ENCODE measurements at regions not wholly inside any gene's neighbourhood (a gene's known extent, or its start where the extent isn't known, plus 50 kb on each side); places are given as distances from the start of the nearest gene placed in this dataset.

GRCh38 chr10:123316776-123317175 lies 162.6 kb downstream of the BUB3 start:
- Histone ChIP-seq H3K27ac (ENCODE audit: low read depth, low read length) (no peak overlapping the region), H3K27me3 (ENCODE audit: insufficient read depth, low read length) (no peaks in the 10 kb centered on the region), H3K9me3 (ENCODE audit: insufficient read depth, low read depth, low read length) (no peaks in the 10 kb centered on the region), H3K4me3 (ENCODE audit: low read length) (no peak overlapping the region), H3K36me3 (ENCODE audit: insufficient read depth, low read length) (no peaks in the 10 kb centered on the region), H3K9ac (ENCODE audit: low read depth, low read length) (no peak overlapping the region), H3K4me1 (ENCODE audit: insufficient read depth, low read length) (no peaks in the 10 kb centered on the region; the same call in 1 of the 2 replicates)
- WGBS: 86% methylated on average over 1 of the region's 1 CpG

- H3K4me3 ChIP-seq (ENCODE audit: low read length): no peak overlapping the region
- 100% methylated on average over 1 of the region's 1 CpG for WGBS
- no peaks in the 10 kb centered on the region for H3K36me3 ChIP-seq (ENCODE audit: insufficient read depth, low read length)
- no peaks in the 10 kb centered on the region for H3K9me3 ChIP-seq (ENCODE audit: insufficient read depth, low read depth, low read length)
- H3K9ac ChIP-seq (ENCODE audit: low read depth, low read length): no peak overlapping the region
- H3K27me3 ChIP-seq (ENCODE audit: insufficient read depth, low read length): no peaks in the 10 kb centered on the region
- no peak overlapping the region for H3K27ac ChIP-seq (ENCODE audit: low read depth, low read length)
- no peaks in the 10 kb centered on the region for H3K4me1 ChIP-seq (ENCODE audit: insufficient read depth, low read length)
Observed at GRCh38 chr10:123318516-123318915, 164.3 kb downstream of the BUB3 start.

GRCh38 chr10:123320091-123320490 lies 165.9 kb downstream of the BUB3 start:
- no peaks in the 10 kb centered on the region for H3K9me3 ChIP-seq (ENCODE audit: insufficient read depth, low read depth, low read length)
- no peak overlapping the region for H3K4me3 ChIP-seq (ENCODE audit: low read length)
- H3K27me3 ChIP-seq (ENCODE audit: insufficient read depth, low read length): no peaks in the 10 kb centered on the region
- 100% methylated on average over 2 of the region's 3 CpGs for WGBS
- no peak overlapping the region for H3K9ac ChIP-seq (ENCODE audit: low read depth, low read length)
- H3K27ac ChIP-seq (ENCODE audit: low read depth, low read length): no peak overlapping the region
- H3K4me1 ChIP-seq (ENCODE audit: insufficient read depth, low read length): no peaks in the 10 kb centered on the region
- no peaks in the 10 kb centered on the region for H3K36me3 ChIP-seq (ENCODE audit: insufficient read depth, low read length)

GRCh38 chr10:123323884-123324283 lies 169.7 kb downstream of the BUB3 start:
- WGBS: 96% methylated on average over 3 of the region's 3 CpGs

GRCh38 chr10:123325663-123326190 lies 171.5 kb downstream of the BUB3 start:
- Histone ChIP-seq H3K27me3 (ENCODE audit: insufficient read depth, low read length) (no peaks in the 10 kb centered on the region), H3K9ac (ENCODE audit: low read depth, low read length) (no peak overlapping the region), H3K27ac (ENCODE audit: low read depth, low read length) (no peak overlapping the region), H3K4me3 (ENCODE audit: low read length) (no peak overlapping the region), H3K9me3 (ENCODE audit: insufficient read depth, low read depth, low read length) (no peaks in the 10 kb centered on the region), H3K4me1 (ENCODE audit: insufficient read depth, low read length) (no peaks in the 10 kb centered on the region), H3K36me3 (ENCODE audit: insufficient read depth, low read length) (no peaks in the 10 kb centered on the region)
- WGBS: 92% methylated on average over 2 of the region's 2 CpGs

More at GRCh38 chr10:123323884-123324283, 169.7 kb downstream of the BUB3 start:
- H3K4me1 ChIP-seq (ENCODE audit: insufficient read depth, low read length): no peaks in the 10 kb centered on the region
- no peak overlapping the region for H3K9ac ChIP-seq (ENCODE audit: low read depth, low read length)
- H3K9me3 ChIP-seq (ENCODE audit: insufficient read depth, low read depth, low read length): no peaks in the 10 kb centered on the region
- no peak overlapping the region for H3K27ac ChIP-seq (ENCODE audit: low read depth, low read length)
- no peaks in the 10 kb centered on the region for H3K36me3 ChIP-seq (ENCODE audit: insufficient read depth, low read length)
- no peaks in the 10 kb centered on the region for H3K27me3 ChIP-seq (ENCODE audit: insufficient read depth, low read length)
- no peak overlapping the region for H3K4me3 ChIP-seq (ENCODE audit: low read length)

- WGBS: 100% methylated on average over 1 of the region's 1 CpG
- Histone ChIP-seq H3K36me3 (ENCODE audit: insufficient read depth, low read length) (no peaks in the 10 kb centered on the region), H3K4me1 (ENCODE audit: insufficient read depth, low read length) (no peaks in the 10 kb centered on the region), H3K27me3 (ENCODE audit: insufficient read depth, low read length) (no peaks in the 10 kb centered on the region), H3K9me3 (ENCODE audit: insufficient read depth, low read depth, low read length) (no peaks in the 10 kb centered on the region), H3K9ac (ENCODE audit: low read depth, low read length) (no peak overlapping the region), H3K27ac (ENCODE audit: low read depth, low read length) (no peak overlapping the region), H3K4me3 (ENCODE audit: low read length) (no peak overlapping the region)
Observed at GRCh38 chr10:123326674-123327073, 172.5 kb downstream of the BUB3 start.

GRCh38 chr10:123327450-123327849 lies 173.2 kb downstream of the BUB3 start:
- no peak overlapping the region for H3K4me3 ChIP-seq (ENCODE audit: low read length)
- no peak overlapping the region for H3K9ac ChIP-seq (ENCODE audit: low read depth, low read length)
- no peaks in the 10 kb centered on the region for H3K36me3 ChIP-seq (ENCODE audit: insufficient read depth, low read length)
- WGBS: 98% methylated on average over 1 of the region's 1 CpG
- H3K27ac ChIP-seq (ENCODE audit: low read depth, low read length): no peak overlapping the region
- no peaks in the 10 kb centered on the region for H3K4me1 ChIP-seq (ENCODE audit: insufficient read depth, low read length)
- no peaks in the 10 kb centered on the region for H3K27me3 ChIP-seq (ENCODE audit: insufficient read depth, low read length)
- no peaks in the 10 kb centered on the region for H3K9me3 ChIP-seq (ENCODE audit: insufficient read depth, low read depth, low read length)

- Histone ChIP-seq H3K4me1 (ENCODE audit: insufficient read depth, low read length) (no peaks in the 10 kb centered on the region), H3K4me3 (ENCODE audit: low read length) (no peak overlapping the region), H3K9ac (ENCODE audit: low read depth, low read length) (no peak overlapping the region), H3K27me3 (ENCODE audit: insufficient read depth, low read length) (no peaks in the 10 kb centered on the region), H3K9me3 (ENCODE audit: insufficient read depth, low read depth, low read length) (no peaks in the 10 kb centered on the region), H3K36me3 (ENCODE audit: insufficient read depth, low read length) (no peaks in the 10 kb centered on the region), H3K27ac (ENCODE audit: low read depth, low read length) (no peak overlapping the region)
- 96% methylated on average over 2 of the region's 2 CpGs for WGBS
Observed at GRCh38 chr10:123327896-123328295, 173.7 kb downstream of the BUB3 start.

- Histone ChIP-seq H3K27ac (ENCODE audit: low read depth, low read length) (no peak overlapping the region), H3K4me3 (ENCODE audit: low read length) (no peak overlapping the region), H3K27me3 (ENCODE audit: insufficient read depth, low read length) (no peaks in the 10 kb centered on the region), H3K9me3 (ENCODE audit: insufficient read depth, low read depth, low read length) (0 out of 2 replicates have a peak, but pooled peaks cover 4% of the 10 kb centered on the region), H3K36me3 (ENCODE audit: insufficient read depth, low read length) (no peaks in the 10 kb centered on the region), H3K9ac (ENCODE audit: low read depth, low read length) (no peak overlapping the region), H3K4me1 (ENCODE audit: insufficient read depth, low read length) (no peaks in the 10 kb centered on the region)
- WGBS: 88% methylated on average over 4 of the region's 4 CpGs
Observed at GRCh38 chr10:123331438-123331837, 177.2 kb downstream of the BUB3 start.

- no peak overlapping the region for H3K9ac ChIP-seq (ENCODE audit: low read depth, low read length)
- H3K27me3 ChIP-seq (ENCODE audit: insufficient read depth, low read length): no peaks in the 10 kb centered on the region
- no peak overlapping the region for H3K27ac ChIP-seq (ENCODE audit: low read depth, low read length)
- 79% methylated on average over 1 of the region's 1 CpG for WGBS
- H3K4me3 ChIP-seq (ENCODE audit: low read length): no peak overlapping the region
- no peaks in the 10 kb centered on the region for H3K36me3 ChIP-seq (ENCODE audit: insufficient read depth, low read length)
- no peaks in the 10 kb centered on the region for H3K4me1 ChIP-seq (ENCODE audit: insufficient read depth, low read length)
- no peaks in the 10 kb centered on the region for H3K9me3 ChIP-seq (ENCODE audit: insufficient read depth, low read depth, low read length)
Observed at GRCh38 chr10:123346581-123346980, 192.4 kb downstream of the BUB3 start.

GRCh38 chr10:123348691-123349572 lies 194.7 kb downstream of the BUB3 start:
- WGBS: 94% methylated on average over 18 of the region's 19 CpGs
- Histone ChIP-seq H3K9me3 (ENCODE audit: insufficient read depth, low read depth, low read length) (no peaks in the 10 kb centered on the region), H3K27me3 (ENCODE audit: insufficient read depth, low read length) (no peaks in the 10 kb centered on the region), H3K9ac (ENCODE audit: low read depth, low read length) (no peak overlapping the region), H3K4me1 (ENCODE audit: insufficient read depth, low read length) (no peaks in the 10 kb centered on the region), H3K4me3 (ENCODE audit: low read length) (no peak overlapping the region), H3K36me3 (ENCODE audit: insufficient read depth, low read length) (no peaks in the 10 kb centered on the region), H3K27ac (ENCODE audit: low read depth, low read length) (no peak overlapping the region)

Data from HUES64 (cell line).